Neural progenitor cell (in vitro differentiated cells): ENCODE measurements at regions not wholly inside any gene's neighbourhood (a gene's known extent, or its start where the extent isn't known, plus 50 kb on each side); places are given as distances from the start of the nearest gene placed in this dataset.

ENCODE experiments used
- CTCF ChIP-seq: fragments of 200-600 bp; sonication (generic); IDR thresholded peaks from 2 replicates; pipeline ENCODE4 v1.5.1; 2017; ENCODE audit warnings: antibody characterized with exemption, mild to moderate bottlenecking
- EZH2 ChIP-seq: fragments of 200-600 bp; sonication (generic); IDR thresholded peaks from 2 replicates; pipeline ENCODE4 v1.6.1; 2017; ENCODE audit warnings: antibody characterized with exemption, mild to moderate bottlenecking, moderate library complexity

GRCh38 chr18:1917569-1917968 is 653.7 kb downstream of the METTL4 start:
- TF ChIP-seq CTCF: no peak
- no peak for TF ChIP-seq EZH2
